Right lobe of liver (tissue), 4 donors: ENCODE measurements at regions not wholly inside any gene's neighbourhood (a gene's known extent, or its start where the extent isn't known, plus 50 kb on each side); places are given as distances from the start of the nearest gene placed in this dataset.

Experiments
- POLR2A ChIP-seq: fragments of 450-650 bp; IDR thresholded peaks from one replicate; pipeline ENCODE4 v1.6.1; 2017; ENCODE audit warnings: antibody characterized with exemption, mild to moderate bottlenecking
- TF ChIP-seq, protein P1 (sequence below), 4 donors: fragments of 200-600 bp in 3 of 4; fragments of 450-650 bp in 1 of 4; IDR thresholded peaks; one replicate each; pipeline versions ENCODE4 v1.5.1 to v1.8.0; 2016 to 2022; ENCODE audit warnings: antibody characterized with exemption in 4 of 4, mild to moderate bottlenecking in 2 of 4
- donor health status: DM: no; HTN: no; CAD: no.
- donor health status: DM: no; HTN: no; CAD: no.
- donor health status: DM: no; HTN: yes; CAD: no.

DNA sequence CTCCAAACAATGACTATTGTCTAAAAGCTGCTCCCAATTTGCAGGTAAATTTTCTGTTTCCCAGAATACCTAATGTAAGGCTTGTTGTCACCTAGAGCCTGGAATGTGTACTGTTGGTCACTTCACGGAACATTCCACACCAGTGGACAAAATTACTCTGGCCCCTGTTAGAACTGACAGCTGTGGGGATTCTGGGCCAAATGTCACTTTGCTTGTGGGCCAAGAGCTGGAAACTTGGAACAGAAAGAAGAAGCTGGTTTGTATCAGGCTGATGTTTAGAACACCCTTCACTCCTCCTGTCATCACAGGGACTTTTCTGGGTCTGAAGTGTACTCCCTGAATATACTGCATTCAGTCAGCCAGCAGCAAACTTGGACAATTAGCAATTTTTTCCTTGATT lies 495.6 kb upstream of the SYT4 start:
- TF ChIP-seq, protein P1, sequence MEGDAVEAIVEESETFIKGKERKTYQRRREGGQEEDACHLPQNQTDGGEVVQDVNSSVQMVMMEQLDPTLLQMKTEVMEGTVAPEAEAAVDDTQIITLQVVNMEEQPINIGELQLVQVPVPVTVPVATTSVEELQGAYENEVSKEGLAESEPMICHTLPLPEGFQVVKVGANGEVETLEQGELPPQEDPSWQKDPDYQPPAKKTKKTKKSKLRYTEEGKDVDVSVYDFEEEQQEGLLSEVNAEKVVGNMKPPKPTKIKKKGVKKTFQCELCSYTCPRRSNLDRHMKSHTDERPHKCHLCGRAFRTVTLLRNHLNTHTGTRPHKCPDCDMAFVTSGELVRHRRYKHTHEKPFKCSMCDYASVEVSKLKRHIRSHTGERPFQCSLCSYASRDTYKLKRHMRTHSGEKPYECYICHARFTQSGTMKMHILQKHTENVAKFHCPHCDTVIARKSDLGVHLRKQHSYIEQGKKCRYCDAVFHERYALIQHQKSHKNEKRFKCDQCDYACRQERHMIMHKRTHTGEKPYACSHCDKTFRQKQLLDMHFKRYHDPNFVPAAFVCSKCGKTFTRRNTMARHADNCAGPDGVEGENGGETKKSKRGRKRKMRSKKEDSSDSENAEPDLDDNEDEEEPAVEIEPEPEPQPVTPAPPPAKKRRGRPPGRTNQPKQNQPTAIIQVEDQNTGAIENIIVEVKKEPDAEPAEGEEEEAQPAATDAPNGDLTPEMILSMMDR (IDR thresholded peaks at IDR 0.05): no peak
- no peak for TF ChIP-seq POLR2A
